ENCODE measurements at regions not wholly inside any gene's neighbourhood (a gene's known extent, or its start where the extent isn't known, plus 50 kb on each side); places are given as distances from the start of the nearest gene placed in this dataset.

GRCh38 chr4:116015062-116015461 is 901.6 kb upstream of the NDST4 start:
- TF ChIP-seq CTCF (IDR thresholded peaks at IDR 0.05 in 8 of 11, conservative IDR thresholded peaks at IDR 0.05 in 3 of 11) (no peak), POLR2A (IDR thresholded peaks at IDR 0.05) (no peak)
